Left ventricle myocardium inferior (tissue), 1 donor: ENCODE measurements at regions not wholly inside any gene's neighbourhood (a gene's known extent, or its start where the extent isn't known, plus 50 kb on each side); places are given as distances from the start of the nearest gene placed in this dataset.

Experiments used
- DNase-seq: peaks from one replicate; pipeline ENCODE4 v3.0.0-alpha.2; 2020
- H3K27ac ChIP-seq: fragments of 200-600 bp; replicated peaks from 2 replicates; pipeline ENCODE4 v1.8.0; 2021
- H3K27me3 ChIP-seq: fragments of 200-600 bp; 2 replicates; pipeline ENCODE4 v1.8.0; 2021; ENCODE audit warnings: low read depth
- H3K36me3 ChIP-seq: fragments of 200-600 bp; 2 replicates; pipeline ENCODE4 v1.8.0; 2021
- H3K4me1 ChIP-seq: fragments of 200-600 bp; 2 replicates; pipeline ENCODE4 v1.8.0; 2021
- H3K4me3 ChIP-seq: fragments of 200-600 bp; 2 replicates; pipeline ENCODE4 v1.8.0; 2021; ENCODE audit warnings: mild to moderate bottlenecking, moderate library complexity
- H3K9me3 ChIP-seq: fragments of 200-600 bp; replicated peaks from 2 replicates; pipeline ENCODE4 v1.8.0; 2021
- intact Hi-C: fragments of 100-400 bp; cut with micrococcal nuclease; formaldehyde crosslinking; loops from one replicate; pipeline ENCODE4 v1.11.0; 2022
- TF ChIP-seq, protein P1 (sequence below): fragments of 200-600 bp; IDR thresholded peaks from 2 replicates; pipeline ENCODE4 v1.8.0; 2021; ENCODE audit warnings: antibody characterized with exemption, mild to moderate bottlenecking, borderline replicate concordance
- donor health status: DM: no; HTN: yes; CAD: no; lungs with severe emphysema.

DNA sequence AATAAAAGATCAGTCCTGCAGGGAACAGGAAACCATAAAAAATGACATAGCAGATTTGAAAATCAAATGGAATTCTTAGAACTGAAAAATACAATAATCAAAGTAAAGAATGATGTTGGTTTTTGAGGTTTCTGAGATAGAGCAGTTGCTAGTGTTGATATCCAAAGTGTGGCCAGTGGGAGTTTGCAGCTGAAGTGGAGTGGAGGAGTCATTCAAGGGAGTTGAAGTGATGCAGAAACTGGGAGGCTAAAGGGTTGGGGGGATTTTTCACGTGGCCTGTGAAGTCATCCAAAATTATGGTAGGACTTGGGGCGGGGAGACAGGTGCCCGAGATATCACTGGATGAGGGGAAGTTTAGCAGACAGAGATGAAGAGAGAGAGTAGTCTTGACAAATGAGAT is 123.6 kb downstream of the CDC5L start:
- Histone ChIP-seq H3K9me3 (no peaks in the 10 kb centered on the region), H3K27me3 (no peaks in the 10 kb centered on the region), H3K4me3 (no peak overlapping the region), H3K27ac (no peak overlapping the region), H3K36me3 (no peaks in the 10 kb centered on the region), H3K4me1 (peaks cover 12% of the 10 kb centered on the region)
- intact Hi-C loops = no loop called here
- no peak for DNase-seq
- TF ChIP-seq, protein P1, sequence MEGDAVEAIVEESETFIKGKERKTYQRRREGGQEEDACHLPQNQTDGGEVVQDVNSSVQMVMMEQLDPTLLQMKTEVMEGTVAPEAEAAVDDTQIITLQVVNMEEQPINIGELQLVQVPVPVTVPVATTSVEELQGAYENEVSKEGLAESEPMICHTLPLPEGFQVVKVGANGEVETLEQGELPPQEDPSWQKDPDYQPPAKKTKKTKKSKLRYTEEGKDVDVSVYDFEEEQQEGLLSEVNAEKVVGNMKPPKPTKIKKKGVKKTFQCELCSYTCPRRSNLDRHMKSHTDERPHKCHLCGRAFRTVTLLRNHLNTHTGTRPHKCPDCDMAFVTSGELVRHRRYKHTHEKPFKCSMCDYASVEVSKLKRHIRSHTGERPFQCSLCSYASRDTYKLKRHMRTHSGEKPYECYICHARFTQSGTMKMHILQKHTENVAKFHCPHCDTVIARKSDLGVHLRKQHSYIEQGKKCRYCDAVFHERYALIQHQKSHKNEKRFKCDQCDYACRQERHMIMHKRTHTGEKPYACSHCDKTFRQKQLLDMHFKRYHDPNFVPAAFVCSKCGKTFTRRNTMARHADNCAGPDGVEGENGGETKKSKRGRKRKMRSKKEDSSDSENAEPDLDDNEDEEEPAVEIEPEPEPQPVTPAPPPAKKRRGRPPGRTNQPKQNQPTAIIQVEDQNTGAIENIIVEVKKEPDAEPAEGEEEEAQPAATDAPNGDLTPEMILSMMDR = no peak

DNA sequence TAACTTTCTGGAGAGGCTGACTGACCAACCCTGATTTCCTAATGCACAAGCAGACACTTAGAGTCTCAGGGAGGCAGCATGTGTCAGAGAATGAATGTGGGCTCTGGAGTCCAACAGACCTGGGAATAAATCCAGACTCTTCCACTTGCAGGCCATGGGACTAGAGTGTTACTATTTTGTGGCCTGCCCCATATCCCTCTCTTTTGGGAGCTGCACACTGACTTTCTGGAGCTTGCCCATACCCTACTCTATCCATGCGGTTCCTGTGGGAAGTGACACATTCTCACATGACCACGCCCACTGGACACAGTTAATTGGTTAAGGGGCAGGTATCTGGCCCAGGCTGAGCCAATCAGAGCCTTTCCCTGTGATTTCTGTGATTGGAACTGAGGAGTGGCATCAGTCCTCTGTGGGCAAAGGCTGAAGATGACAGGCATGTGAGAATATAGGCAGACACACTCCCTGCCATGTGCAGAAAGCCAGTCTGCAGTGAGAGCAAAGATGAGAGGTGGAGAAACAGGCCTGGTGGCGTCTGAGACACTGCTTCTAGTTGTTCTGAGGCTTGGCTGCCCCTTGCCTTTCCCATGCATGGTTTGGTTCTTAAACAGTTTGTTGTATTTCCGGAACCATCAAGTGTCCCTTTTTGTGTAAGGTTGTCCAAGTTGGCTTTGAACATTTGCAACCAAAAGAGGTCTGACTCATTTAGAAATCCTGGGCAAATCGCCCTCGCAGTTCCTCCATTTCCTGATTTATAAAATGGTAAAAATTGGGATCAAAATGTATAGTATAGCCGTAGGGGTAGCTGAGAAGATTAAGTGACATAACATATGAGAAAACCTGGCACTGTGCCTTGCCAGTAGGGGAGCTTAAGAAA is 125.6 kb downstream of the CDC5L start:
- H3K4me3 ChIP-seq = no peak overlapping the region
- intact Hi-C loops = no loop called here
- no peaks in the 10 kb centered on the region for H3K36me3 ChIP-seq
- no peaks in the 10 kb centered on the region for H3K27me3 ChIP-seq
- DNase-seq = no peak
- TF ChIP-seq, protein P1 = no peak
- H3K27ac ChIP-seq = no peak overlapping the region
- H3K4me1 ChIP-seq = peaks cover 12% of the 10 kb centered on the region
- H3K9me3 ChIP-seq = peaks cover 11% of the 10 kb centered on the region

DNA sequence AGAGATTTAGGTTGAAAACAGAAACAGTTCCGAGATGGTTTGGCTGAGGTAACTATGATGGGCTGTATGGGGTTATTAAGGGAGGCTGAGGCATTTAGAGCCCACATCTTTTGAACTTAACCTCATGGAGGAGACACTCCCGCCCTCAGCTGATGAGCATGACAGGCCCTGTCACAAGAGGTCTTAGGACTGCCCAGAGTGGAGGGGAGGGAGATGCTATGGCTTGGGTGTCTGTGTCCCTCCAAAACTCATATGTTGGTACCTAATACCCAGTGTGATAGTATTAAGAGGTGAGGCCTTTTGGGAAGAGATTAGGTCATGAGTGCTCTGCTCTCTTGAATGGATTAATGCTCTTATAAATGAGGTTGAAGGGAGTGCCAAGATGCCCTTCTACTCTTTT is 126.6 kb downstream of the CDC5L start:
- peaks cover 12% of the 10 kb centered on the region for H3K4me1 ChIP-seq
- H3K27me3 ChIP-seq = no peaks in the 10 kb centered on the region
- DNase-seq = no peak
- intact Hi-C loops = no loop called here
- H3K27ac ChIP-seq = no peak overlapping the region
- no peak overlapping the region for H3K4me3 ChIP-seq
- TF ChIP-seq, protein P1 = no peak
- H3K36me3 ChIP-seq = no peaks in the 10 kb centered on the region
- peaks cover 21% of the 10 kb centered on the region for H3K9me3 ChIP-seq

DNA sequence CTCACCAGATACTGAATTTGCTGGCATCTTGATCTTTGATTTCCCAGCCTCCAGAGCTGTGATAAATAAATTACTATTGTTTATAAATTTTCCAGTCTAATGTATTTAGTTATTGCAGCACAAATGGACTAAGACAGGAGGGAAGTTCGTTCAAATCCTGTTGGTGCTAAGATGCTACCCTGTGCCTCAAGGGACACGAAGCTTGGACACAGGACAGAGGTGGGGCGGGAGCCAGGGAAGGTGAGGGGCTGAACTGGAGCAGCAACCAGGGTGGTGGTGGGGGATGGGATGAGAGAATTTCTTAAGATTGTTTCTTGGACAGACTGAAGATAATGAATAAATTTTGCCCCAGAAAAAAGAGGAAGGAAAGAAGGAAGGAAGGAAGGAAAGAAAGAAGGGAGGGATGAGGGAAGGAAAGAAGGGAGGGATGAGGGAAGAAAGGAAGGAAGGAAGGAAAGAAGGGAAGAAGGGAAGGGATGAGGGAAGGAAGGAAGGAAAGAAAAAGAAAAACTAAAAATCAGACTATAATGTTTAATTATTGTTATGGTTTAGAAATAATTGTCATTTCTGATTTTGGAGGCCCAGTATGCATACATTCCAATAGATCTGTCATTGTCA is 127.2 kb downstream of the CDC5L start:
- Histone ChIP-seq H3K27ac (no peak overlapping the region), H3K27me3 (no peaks in the 10 kb centered on the region), H3K36me3 (no peaks in the 10 kb centered on the region), H3K4me3 (no peak overlapping the region), H3K4me1 (peaks cover 12% of the 10 kb centered on the region), H3K9me3 (peaks cover 26% of the 10 kb centered on the region)
- intact Hi-C loops = no loop called here
- TF ChIP-seq, protein P1 = no peak
- DNase-seq = no peak

DNA sequence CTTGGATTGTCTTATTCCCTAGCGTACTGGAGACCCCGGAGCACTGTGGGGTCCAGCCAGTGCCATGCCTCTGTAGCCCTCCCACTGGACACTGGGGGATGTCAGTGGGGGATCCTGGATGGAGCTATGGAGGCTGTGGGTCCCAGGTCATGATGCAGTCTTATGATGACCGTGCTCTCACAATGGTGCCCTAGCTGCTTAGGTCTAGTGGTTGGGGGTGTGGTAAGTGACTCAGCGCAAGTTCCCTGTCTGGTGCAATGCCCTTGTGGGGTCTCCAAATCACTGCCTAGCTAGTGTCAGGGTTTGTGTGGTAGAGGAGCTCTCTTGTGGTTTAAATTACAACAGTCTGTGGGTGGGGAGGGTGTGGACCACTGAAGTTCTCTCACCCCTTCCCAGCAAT is 135.4 kb downstream of the CDC5L start:
- Histone ChIP-seq H3K27me3 (peaks cover 11% of the 10 kb centered on the region), H3K4me1 (no peaks in the 10 kb centered on the region), H3K36me3 (no peaks in the 10 kb centered on the region), H3K9me3 (peaks cover 57% of the 10 kb centered on the region), H3K27ac (no peak overlapping the region), H3K4me3 (no peak overlapping the region)
- TF ChIP-seq, protein P1 = no peak
- intact Hi-C loops = no loop called here
- no peak for DNase-seq
